Hindlimb muscle (tissue), 1 donor: ENCODE measurements at regions not wholly inside any gene's neighbourhood (a gene's known extent, or its start where the extent isn't known, plus 50 kb on each side); places are given as distances from the start of the nearest gene placed in this dataset.
"Not testable (repeated sequence)": the region's sequence is repeated elsewhere in the genome, so short reads cannot be mapped to it uniquely, and the experiment has no call there.

Source experiments
- DNase-seq: peaks from one replicate; pipeline ENCODE4 v3.0.0-alpha.2; 2013

DNA sequence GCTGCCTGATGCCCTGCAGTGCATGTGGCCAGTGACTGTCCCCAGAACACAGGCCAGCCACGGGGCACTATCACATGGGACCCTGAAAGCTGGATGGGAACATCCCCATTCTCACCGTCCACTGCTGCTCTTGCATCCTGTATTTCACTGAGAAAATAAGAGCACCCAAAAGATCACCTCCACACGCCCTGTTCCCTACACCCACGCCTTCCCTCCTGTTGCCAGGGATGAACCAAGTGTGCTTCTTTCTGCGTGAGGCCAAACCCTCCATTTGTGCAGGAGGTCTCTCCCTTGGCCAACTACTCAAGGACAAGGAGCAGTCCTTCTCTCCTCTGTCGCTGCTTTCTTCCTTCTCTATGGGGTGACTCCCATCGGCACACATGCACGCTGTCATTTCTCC lies 118.3 kb downstream of the LRRC37A3 start:
- not testable (repeated sequence) for DNase-seq

DNA sequence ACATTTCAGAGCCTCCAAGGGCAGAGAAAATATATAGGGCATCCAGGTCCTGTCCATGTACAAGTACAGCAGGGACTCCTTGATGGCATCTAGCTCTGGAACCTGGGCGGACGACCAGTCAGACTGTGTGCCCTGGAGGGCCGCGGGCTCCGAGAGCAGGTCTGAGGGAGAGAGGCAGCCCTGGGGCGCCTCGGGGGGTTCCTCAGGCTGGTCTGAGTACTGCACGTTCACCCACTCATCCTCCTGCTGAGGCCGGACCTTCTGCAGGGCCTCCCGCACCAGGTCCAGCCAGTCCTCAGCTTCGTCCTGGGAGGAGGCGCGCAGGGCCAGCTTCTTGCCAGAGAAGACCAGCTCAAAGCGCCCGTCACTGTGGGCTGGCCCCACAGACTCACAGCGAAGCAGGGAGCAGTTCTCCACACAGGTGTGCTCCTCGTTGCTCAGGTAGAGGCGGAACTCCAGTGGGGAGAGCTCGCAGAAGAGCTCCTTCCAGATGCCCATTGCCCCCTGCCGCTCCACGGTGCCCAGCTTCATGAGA lies 118.8 kb downstream of the LRRC37A3 start:
- not testable (repeated sequence) for DNase-seq

DNA sequence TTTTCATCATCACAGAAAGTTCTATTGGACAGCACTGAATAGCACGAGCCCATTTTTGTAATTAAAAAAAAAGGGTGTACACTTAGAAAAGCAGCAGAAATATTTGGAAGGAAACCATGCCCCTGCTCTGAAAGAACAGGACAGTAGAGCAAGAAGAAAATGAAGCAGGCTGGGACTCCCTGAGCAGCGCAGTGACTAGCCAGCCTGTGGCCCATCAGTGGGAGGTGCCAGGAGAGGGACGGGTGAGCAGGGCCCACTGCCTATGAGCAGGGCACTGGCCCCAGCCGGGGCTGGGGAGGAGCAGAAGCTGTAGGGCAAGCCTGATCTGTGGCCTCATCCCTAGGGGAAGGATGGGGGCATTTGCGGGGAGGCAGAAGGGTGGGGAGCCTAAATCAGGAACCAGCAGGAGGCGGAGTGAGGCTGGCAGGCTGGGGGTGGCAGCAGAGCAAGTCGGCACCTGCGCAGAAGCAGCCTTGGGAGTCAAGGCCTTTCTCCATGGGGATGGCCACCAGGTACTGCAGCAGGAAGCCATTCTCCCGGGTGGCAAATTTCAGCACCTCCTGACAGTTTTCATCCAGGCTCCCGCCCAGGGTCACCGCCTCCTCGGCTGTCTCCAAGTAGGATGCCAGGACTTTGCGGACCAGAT lies 119.6 kb downstream of the LRRC37A3 start:
- not testable (repeated sequence) for DNase-seq

DNA sequence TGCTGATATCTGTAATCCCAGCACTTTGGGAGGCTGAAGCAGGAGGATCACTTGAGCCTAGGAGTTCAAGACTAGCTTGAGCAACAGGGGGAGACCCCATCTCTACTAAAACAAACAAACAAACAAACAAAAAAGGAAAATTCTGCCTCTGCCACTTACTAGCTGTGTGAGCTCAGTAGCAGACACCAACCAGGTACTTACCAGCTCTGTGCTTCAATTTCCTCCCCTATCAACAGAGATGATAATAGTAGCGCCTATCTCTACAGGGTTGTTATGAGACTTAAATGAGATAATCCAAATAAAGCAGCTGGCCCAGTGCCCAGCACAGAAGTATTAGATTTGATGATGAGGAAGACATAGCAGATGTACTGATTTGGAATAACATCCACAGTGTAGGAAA lies 120.3 kb downstream of the LRRC37A3 start:
- not testable (repeated sequence) for DNase-seq

DNA sequence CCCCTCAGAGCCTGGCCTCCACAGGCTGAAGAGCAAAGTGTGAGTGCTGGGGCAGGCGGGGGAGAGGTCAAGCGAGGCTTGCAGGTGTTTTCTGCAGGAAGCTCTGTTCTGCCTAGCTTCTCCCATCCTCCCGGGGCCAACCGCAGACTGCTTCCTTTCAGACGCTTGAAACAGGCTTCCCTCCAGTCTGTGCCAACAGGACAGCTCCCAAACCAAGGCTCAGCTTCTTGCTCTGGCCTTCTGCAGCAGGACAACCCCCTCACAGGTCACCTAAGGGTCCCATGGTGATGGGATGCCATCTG lies 120.8 kb downstream of the LRRC37A3 start:
- DNase-seq: not testable (repeated sequence)

DNA sequence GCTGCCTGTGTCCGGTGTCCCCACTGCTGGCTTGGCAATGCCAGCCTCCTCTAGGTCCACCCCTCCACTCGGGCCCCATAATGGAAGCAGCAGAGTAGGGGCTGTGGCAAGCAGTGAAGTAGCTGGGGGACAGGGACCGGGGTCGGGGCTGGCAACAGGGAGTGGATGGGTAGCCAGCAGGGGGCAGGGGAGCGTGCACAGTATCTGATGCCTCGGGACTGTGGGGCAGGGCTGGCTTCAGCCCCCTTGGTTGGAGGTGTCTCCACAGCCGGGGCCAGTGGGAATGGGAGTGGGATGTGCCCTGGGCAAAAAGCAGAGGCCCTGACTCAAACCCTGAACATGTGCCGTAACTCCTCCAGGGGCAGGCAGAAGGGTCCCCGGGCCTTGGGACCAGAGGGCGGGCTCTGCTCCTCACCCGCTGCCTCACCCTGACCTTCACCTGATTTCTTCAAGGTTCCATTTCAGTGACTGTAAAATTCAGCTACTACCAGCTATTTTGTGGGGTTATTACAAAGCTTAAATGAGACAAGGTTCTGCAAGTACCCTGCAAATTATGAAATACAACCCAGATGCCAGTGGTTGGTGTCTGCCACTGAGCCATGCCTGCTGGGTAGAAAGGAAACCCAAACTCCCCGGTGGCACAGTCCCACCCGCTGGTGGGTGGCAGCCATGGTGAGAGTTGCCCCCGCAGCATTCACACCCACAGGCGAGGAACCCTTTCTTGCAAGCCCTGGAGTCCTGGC lies 121.4 kb downstream of the LRRC37A3 start:
- not testable (repeated sequence) for DNase-seq

DNA sequence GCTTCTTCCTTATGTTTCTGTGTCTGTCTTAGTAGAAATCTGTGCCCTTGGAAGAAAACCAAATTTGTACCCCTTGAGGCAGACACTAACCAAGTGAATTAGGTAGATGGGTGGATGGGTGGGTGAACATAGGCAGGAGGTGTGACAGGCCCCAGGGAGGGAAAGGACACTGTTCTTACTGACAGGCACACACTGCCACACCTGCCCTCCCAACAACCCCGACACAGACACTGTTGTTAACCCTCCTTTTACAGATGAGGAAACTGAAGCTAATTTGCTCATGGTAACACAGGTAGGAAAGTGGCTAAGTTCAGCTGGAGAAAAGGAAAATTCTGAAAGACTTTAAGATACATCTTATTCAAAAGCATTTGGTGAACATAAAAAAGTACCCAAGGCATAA lies 123.9 kb downstream of the LRRC37A3 start:
- DNase-seq: not testable (repeated sequence)

DNA sequence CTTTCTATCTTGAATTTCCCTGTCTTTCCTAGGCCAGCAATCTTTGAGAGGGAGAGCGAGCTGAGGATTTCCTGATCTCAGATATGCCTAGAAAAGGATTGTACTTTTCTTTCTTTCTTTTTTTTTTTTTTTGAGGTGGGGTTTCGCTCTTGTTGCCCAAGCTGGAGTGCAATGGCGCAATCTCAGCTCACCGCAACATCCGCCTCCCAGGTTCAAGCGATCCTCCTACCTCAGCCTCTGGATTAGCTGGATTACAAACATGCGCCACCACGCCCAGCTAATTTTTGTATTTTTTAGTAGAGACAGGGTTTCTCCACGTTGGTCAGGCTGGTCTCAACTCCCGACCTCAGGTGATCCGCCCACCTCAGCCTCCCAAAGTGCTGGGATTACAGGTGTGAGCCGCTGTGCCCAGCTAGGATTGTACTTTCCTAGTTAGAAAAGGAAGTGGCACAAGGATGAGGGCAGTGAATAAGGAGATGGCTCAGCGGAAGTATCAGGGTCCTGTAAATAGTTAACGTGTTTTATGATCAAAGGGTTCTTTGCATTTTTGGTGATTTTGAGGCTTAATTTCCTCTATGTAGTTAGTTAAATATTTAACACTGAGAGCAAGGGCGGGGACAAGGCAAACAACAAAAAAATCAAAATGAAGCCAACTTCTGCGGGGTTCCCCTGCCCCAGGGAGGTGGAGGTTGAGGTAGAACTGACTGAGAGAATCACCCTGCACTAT lies 124.6 kb downstream of the LRRC37A3 start:
- DNase-seq: not testable (repeated sequence)

DNA sequence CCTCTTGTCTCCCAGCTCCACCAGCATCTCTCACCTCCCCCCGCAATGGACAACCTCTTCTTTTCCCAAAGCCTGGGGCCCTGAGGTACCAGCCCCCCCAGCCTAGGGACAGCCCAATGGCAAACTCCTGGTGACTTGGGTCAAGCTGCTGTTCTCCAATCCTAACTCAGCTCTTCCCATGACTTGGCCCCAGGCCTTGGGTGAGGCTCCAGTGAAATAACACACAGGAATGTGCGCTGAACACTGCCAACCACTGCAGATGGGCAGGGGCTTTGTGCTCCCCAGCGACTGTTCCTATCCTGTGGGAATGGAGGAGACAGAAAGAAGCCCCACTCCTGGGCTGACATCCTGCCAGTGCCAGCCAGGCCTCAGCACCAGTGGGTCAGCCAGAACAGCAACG lies 125.2 kb downstream of the LRRC37A3 start:
- DNase-seq: not testable (repeated sequence)

DNA sequence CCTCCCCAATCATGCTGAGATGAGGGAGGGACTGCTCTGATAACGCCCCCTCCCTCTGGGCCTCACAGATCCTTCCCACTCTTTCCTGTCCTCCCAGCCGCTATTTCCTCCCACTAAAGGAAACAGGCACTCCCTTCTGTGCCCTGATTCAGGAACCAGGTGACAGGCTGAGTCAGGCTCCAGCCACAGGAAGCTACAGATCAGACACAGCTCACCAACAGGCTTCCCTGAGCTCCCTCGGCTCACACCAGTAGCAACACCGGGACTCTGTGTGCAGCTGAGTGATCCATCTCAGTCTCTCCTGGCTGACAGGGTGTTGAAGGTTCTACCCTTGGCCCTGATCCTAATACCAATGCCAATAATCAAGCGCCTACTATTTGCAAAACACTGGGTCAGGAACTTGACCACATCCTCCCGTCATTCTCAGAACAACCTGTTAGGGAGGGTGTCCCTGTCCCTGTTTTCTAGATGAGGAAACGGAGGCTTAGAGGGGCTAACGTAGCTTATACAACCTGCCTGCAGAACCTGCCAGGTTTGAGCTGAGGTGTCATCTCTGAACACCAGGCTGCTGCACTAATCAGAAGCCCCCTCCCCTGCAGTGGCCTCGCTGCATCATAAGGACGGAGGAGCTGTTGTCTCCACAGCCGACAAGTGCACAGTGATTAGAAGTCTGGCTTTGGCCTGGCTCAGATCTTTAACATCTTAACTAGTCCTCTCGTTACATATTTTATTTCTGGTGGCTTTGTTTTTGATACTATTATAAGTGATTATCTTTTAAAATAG lies 126.3 kb downstream of the LRRC37A3 start:
- not testable (repeated sequence) for DNase-seq

DNA sequence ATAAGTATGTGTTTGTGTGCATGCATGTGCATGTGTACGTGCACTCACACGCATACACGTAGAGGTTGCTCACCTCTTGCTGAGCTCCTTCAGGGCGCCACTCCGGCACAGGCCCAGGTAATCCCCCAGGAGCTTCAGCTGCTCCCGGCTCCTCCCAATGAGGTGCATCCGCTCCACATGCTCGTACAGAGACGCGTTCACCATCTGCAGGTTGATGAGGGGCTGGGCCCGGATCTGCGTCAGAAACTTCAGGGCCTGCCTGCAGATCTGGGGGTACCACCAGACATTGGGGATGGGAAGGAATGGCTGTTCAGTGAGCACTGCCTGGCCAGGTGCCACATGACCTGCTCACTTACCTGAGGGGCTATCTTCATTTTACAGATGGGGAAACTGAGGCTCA lies 127.0 kb downstream of the LRRC37A3 start:
- not testable (repeated sequence) for DNase-seq

DNA sequence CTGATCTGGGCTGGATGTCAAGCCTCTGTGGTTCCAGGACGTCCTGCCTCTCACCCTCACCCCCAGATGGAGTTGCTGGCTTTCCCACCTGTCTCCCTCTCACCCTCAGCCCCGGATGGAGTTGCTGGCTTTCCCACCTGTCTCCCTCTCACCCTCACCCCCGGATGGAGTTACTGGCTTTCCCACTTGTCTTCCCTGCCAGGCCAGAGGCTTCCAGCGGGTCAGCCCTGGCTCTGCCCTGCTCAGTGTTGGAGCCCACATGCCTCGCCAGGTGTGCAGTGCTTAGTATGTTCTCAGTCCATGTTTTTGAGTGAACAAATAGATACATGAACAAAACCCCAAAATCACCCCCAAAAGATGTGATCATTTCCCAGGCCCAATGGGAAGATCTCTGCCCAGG lies 127.6 kb downstream of the LRRC37A3 start:
- not testable (repeated sequence) for DNase-seq

DNA sequence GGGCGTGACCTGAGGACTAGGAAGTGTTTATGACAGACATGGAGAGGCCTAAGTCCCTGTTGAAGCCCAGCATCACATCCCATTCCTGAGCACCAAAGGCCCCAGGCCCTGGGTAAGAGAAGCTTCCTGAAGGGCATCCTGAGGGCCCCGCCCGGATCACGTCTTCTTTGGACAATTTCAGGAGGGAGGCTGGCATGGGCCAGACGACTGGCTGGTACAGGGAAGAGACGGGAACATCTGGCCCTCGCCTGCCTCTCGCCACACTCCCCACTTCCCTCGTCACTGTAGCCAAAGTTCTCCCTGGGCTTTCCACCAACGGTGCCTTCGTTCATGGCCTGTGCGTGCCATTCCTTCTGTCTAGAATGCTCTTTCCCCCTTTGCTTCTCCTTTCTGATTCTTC lies 128.1 kb downstream of the LRRC37A3 start:
- not testable (repeated sequence) for DNase-seq

DNA sequence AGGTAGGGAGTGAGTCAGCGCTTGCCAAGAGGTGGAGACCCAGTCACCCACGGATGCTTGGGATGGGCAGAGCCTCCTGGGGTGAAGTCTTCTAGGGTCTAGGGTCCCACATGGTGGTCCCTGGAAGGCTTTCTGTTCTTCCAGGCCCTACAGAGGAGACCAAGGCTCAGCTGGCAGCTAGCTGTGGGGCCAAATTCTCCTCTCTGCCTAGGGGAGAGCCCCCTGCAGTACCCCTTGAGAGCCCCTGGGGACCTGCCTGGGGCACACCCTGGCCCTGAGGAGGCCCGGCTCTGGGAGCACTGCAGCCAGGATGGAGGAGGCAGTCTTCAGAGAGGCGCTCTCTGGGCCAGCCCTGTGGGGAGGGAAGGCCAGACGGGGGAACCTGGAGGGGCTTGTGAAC lies 128.6 kb upstream of the SMURF2 start:
- not testable (repeated sequence) for DNase-seq

DNA sequence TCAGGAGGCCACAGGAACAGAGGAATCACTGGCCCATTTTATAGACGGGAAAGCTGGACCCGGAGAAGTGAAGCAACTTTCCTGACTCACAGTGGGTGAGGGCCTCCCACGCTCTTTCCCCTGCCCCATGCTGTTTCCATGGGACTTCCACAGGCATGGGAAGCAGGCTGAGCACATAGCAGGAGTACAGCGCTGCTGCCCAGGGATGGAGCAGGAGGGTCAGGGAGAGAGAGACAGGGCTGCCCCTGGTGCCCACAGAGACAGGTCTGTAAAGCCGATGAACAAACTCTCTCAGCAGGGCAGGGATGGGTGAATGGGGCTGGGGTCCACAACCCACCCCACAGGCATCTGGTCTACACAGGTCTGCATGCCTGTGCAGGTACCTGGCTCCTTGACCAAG lies 128.1 kb upstream of the SMURF2 start:
- DNase-seq: not testable (repeated sequence)

DNA sequence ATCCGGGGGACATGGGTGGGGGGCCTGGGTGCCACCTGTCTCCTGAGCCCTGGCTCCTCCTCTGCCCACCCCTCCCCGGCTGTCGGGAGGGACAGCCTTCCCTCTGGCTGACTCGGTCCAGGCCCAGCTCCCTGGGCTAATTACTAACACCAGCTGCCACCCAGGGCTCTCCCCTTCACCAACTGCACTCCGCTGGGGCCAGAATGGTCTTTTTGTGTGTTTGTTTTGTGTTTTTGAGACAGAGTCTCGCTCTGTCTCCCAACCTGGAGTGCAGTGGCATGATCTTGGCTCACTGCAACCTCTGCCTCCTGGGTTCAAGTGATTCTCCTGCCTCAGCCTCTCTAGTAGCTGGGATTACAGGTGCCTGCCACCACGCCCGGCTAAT lies 126.9 kb upstream of the SMURF2 start:
- not testable (repeated sequence) for DNase-seq

DNA sequence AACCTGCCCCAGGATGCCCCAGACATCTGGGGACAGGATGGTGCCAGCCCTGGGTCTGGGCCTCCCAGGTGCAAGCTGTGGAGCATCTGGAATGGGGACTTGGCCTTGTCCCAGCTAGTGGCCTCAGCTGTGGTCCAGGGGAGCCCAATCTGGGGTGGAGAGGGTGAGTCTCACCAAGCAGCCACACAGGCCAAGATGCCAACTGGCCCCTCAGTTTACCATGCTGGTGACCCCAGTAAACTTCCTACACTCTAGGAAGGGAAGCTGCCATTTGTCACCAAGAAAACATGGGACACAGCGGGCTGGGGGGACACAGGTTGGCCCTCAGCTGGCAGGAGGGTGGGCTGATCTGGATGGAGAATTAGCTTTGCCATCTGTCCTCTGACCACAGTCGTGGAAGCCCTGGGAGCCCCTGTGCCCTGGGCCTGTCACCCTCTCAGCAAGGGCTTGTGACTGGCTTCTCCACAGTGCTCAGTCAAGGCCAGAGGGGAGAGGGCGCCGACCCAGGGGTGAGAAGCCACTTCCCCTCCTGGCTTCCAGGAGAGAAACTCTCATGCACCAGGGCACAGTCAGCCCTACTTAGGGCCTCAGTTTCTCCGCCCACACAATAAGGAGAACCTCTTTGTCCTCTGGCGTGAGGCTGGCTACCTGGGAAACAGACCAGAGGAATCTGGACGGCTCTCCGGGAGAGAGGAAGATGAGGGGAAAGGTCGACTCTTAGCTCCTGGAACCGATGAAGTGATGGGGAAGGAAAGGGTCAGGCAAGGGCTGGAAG lies 126.4 kb upstream of the SMURF2 start:
- no peak for DNase-seq

DNA sequence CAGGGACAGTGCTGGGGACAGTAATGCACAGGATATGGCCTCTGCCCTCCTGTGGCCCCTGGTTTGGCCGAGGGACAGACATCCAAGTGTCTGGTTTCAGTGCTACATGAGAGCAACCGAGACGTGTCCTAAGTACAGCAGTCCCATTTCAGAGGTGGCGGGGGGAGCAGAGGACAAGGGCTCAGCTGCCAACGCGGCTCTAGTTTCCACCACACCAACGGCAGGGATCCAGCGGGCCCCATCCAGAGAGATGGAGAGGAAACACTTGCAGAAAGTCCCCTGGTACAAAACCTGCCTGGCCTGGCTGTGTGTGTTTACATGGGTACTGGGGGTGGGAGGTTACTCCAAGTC lies 125.8 kb upstream of the SMURF2 start:
- no peak for DNase-seq

DNA sequence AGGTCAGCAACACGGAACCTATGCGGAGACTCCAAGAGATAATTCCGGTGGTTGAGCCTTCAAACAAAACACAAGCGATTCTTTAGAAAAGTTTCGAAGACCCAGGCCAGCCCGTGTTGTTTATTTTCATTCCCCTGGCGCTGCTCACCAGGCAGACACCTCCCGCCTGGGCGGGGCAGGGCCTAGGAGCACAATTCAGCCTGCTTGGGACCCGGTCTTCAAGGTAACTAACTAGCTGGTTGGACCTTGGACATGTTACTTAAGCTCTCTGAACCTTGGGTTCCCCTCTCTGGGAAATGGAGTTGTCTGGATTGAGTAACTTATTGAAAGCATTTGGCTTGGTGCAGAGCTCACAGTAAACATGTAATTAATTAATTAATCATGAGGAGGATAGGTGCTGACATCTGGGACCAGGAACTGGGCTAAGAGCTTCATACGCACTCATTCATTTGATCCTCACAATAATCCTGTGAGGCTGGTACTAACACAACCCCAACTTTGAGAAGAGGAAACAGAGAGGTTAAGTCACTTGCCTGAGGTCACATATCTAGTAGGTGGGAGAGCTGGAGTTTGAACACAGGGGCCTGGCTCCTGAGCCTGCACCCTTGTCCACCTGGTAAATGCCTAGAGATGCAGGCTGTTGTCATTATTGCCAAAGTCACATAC lies 125.3 kb upstream of the SMURF2 start:
- no peak for DNase-seq

DNA sequence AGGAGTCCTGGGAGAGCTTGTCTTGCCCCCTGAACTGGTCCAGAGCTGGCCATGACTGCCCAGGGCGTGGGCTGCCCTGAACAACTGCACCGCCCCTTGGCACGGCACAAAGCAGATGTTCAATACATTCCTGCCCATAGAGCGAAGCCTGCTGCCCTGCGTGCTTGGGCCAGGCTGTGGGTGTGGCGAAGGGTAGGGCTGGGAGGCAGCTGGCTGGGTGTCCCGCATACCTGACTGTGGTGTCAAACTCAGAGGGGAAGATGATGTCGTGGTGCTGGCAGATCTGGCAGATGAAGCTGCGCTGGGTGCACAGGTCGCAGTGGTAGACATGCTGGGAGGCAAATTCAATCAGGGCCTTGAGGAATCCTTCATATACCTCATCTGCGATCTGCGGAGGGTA lies 124.2 kb upstream of the SMURF2 start:
- DNase-seq: no peak

DNA sequence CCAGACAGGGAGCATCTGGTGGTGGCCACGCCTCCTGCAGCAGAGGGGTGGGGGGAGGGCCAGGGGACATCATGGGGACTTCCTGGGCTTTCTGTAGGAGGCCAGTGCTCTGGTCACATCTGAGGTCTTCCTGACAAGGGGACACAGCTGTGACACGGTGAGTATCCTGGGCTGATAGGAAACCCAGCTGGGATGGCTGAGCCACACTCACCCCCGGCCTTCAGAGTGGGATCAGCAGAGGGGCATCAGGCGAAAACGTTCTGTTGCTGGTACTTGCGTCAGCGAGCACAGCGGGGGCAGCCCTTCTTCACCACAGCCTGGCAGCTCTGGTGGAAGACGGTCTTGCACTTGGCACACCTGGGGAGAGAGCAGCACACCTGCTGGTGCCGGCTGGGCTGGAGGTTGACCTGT lies 122.9 kb upstream of the SMURF2 start:
- DNase-seq: no peak
